IMR-90 (cell line): ENCODE measurements at regions not wholly inside any gene's neighbourhood (a gene's known extent, or its start where the extent isn't known, plus 50 kb on each side); places are given as distances from the start of the nearest gene placed in this dataset.

Experiments
- ATAC-seq: fragments of 200-7000 bp; cut with Tn5 transposase; 2 replicates; pipeline ENCODE4 v1.9.1; 2020; ENCODE audit warnings: low read depth, mild to moderate bottlenecking, moderate library complexity
- BruUV-seq: library from RNA; stranded (reverse); fragments of 400-500 nt; replicated peaks from 2 replicates; lab custom pipeline; 2021; lab: Mats Ljungman, UMichigan
- CTCF ChIA-PET: fragments of 300-600 bp; formaldehyde crosslinking; extraction: SDS; loops from one replicate; lab custom pipeline; 2021; ENCODE audit warnings: antibody characterized with exemption; lab: Yijun Ruan, JAX
- POLR2A ChIA-PET: fragments of 300-600 bp; sonication (Branson Sonifier 250); formaldehyde crosslinking; loops from one replicate; lab custom pipeline; 2022; ENCODE audit warnings: antibody characterized with exemption; ENCODE audit not compliant: unreplicated experiment; lab: Charles Lee
- DNase-seq: peaks from one replicate; pipeline ENCODE4 v3.0.0; 2013
- H2AFZ ChIP-seq: replicated peaks from 2 replicates; pipeline ENCODE3; 2013; ENCODE audit warnings: low read length, mild to moderate bottlenecking; ENCODE audit not compliant: poor library complexity
- H2AK5ac ChIP-seq: 2 replicates; pipeline ENCODE4 v1.6.1; 2013; ENCODE audit warnings: low read depth, low read length, inconsistent platforms
- H2AK9ac ChIP-seq: replicated peaks from 2 replicates; pipeline ENCODE3; 2013; ENCODE audit warnings: mild to moderate bottlenecking, low read depth, low read length, moderate library complexity; ENCODE audit not compliant: poor library complexity
- H2BK120ac ChIP-seq: 2 replicates; pipeline ENCODE4 v1.6.1; 2013; ENCODE audit warnings: low read depth, low read length, inconsistent platforms
- H2BK15ac ChIP-seq: 3 replicates; pipeline ENCODE4 v1.6.1; 2013; ENCODE audit warnings: low read depth, low read length, inconsistent platforms
- H2BK20ac ChIP-seq: 2 replicates; pipeline ENCODE4 v1.6.1; 2013; ENCODE audit warnings: low read depth, mild to moderate bottlenecking, inconsistent platforms, low read length, moderate library complexity
- H2BK5ac ChIP-seq: 2 replicates; pipeline ENCODE4 v1.6.1; 2013; ENCODE audit warnings: mild to moderate bottlenecking, low read depth, low read length, inconsistent platforms; ENCODE audit not compliant: poor library complexity, severe bottlenecking
- H3K14ac ChIP-seq: replicated peaks from 2 replicates; pipeline ENCODE4 v1.6.1; 2013; ENCODE audit warnings: low read depth, low read length, inconsistent platforms
- H3K18ac ChIP-seq: 2 replicates; pipeline ENCODE4 v1.6.1; 2013; ENCODE audit warnings: low read depth, low read length, control low read depth
- H3K23ac ChIP-seq: 2 replicates; pipeline ENCODE4 v1.6.1; 2013; ENCODE audit warnings: low read depth, low read length, inconsistent platforms
- H3K27ac ChIP-seq: 2 replicates; pipeline ENCODE4 v1.5.1; 2013; ENCODE audit warnings: mild to moderate bottlenecking, control low read depth, low read length; ENCODE audit not compliant: insufficient read depth
- H3K27me3 ChIP-seq: 2 replicates; pipeline ENCODE4 v1.6.1; 2013; ENCODE audit warnings: low read length; ENCODE audit not compliant: control insufficient read depth, insufficient read depth
- H3K36me3 ChIP-seq: 2 replicates; pipeline ENCODE4 v1.6.1; 2013; ENCODE audit warnings: low read length, mixed read lengths; ENCODE audit not compliant: control insufficient read depth, insufficient read depth
- H3K4ac ChIP-seq: 2 replicates; pipeline ENCODE4 v1.6.1; 2013; ENCODE audit warnings: low read depth, low read length, inconsistent platforms
- H3K4me1 ChIP-seq: 2 replicates; pipeline ENCODE4 v1.6.1; 2013; ENCODE audit warnings: low read length, mixed read lengths; ENCODE audit not compliant: control insufficient read depth, insufficient read depth
- H3K4me2 ChIP-seq: 2 replicates; pipeline ENCODE4 v1.6.1; 2013; ENCODE audit warnings: low read depth, mild to moderate bottlenecking, control low read depth, low read length, moderate library complexity
- H3K4me3 ChIP-seq: 2 replicates; pipeline ENCODE4 v1.5.1; 2013; ENCODE audit warnings: low read depth, mild to moderate bottlenecking, control low read depth, low read length, moderate library complexity; ENCODE audit not compliant: insufficient read depth
- H3K56ac ChIP-seq: 2 replicates; pipeline ENCODE4 v1.6.1; 2013; ENCODE audit warnings: low read length, inconsistent platforms; ENCODE audit not compliant: insufficient read depth; ENCODE audit errors: extremely low read depth
- H3K79me1 ChIP-seq, 2 experiments: 2 replicates each; pipeline ENCODE4 v1.6.1; 2013; ENCODE audit warnings: low read length in 2 of 2, inconsistent platforms in 1 of 2, low read depth in 1 of 2
- H3K9ac ChIP-seq: 2 replicates; pipeline ENCODE4 v1.6.1; 2013; ENCODE audit warnings: low read depth, low read length, control low read depth
- H3K9me1 ChIP-seq: 2 replicates; pipeline ENCODE4 v1.6.1; 2013; ENCODE audit warnings: low read length, inconsistent platforms; ENCODE audit not compliant: insufficient read depth
- H3K9me3 ChIP-seq: 2 replicates; pipeline ENCODE4 v1.6.1; 2013; ENCODE audit warnings: low read length; ENCODE audit not compliant: control insufficient read depth, insufficient read depth
- H4K20me1 ChIP-seq: 2 replicates; pipeline ENCODE4 v1.6.1; 2013; ENCODE audit warnings: low read length, inconsistent platforms; ENCODE audit not compliant: insufficient read depth
- H4K5ac ChIP-seq: 2 replicates; pipeline ENCODE4 v1.6.1; 2013; ENCODE audit warnings: mild to moderate bottlenecking, low read depth, low read length, control low read depth
- H4K8ac ChIP-seq, 2 experiments: 2 replicates each; pipeline ENCODE4 v1.6.1; 2013; ENCODE audit warnings: low read depth in 2 of 2, low read length in 2 of 2, control low read depth in 1 of 2, inconsistent platforms in 1 of 2
- H4K91ac ChIP-seq: 2 replicates; pipeline ENCODE4 v1.6.1; 2013; ENCODE audit warnings: low read depth, low read length, inconsistent platforms; ENCODE audit not compliant: insufficient read depth
- CEBPB ChIP-seq: IDR thresholded peaks from 2 replicates; pipeline ENCODE4 v1.6.1; 2012; ENCODE audit warnings: low read depth, low read length, improper control_type of control experiment
- CHD1 ChIP-seq: IDR thresholded peaks from 2 replicates; pipeline ENCODE4 v1.6.1; 2012; ENCODE audit warnings: low read depth, low read length, improper control_type of control experiment
- CTCF ChIP-seq: conservative IDR thresholded peaks from 2 replicates; pipeline ENCODE4 v1.5.1; 2012; ENCODE audit warnings: mild to moderate bottlenecking, low read depth, low read length, improper control_type of control experiment
- RCOR1 ChIP-seq: IDR thresholded peaks from 2 replicates; pipeline ENCODE4 v1.6.1; 2012; ENCODE audit warnings: mild to moderate bottlenecking, low read length, improper control_type of control experiment; ENCODE audit not compliant: insufficient replicate concordance
- SMC3 ChIP-seq: fragments of 150-350 bp; IDR thresholded peaks from 2 replicates; pipeline ENCODE4 v1.6.1; 2016; ENCODE audit warnings: low read depth, mild to moderate bottlenecking, antibody characterized with exemption, low read length, moderate library complexity
- WGBS, 2 experiments: methylation state at CpG; one replicate each; pipeline versions ENCODE4 v1.1.5 to v1.1.7; 2013; ENCODE audit warnings: missing lambda C conversion rate in 2 of 2; ENCODE audit not compliant: insufficient read length in 1 of 2; ENCODE audit errors: extremely low coverage in 2 of 2; 5-methylcytosine and 5-hydroxymethylcytosine counted together
- dilution Hi-C: fragments of 300-500 bp; cut with HindIII; formaldehyde crosslinking; loops from one replicate; pipeline ENCODE4 v1.14.3; 2018; ENCODE audit warnings: low sequenced_read_pairs; ENCODE audit not compliant: unreplicated experiment
- in situ Hi-C: fragments of 300-500 bp; cut with MboI; formaldehyde crosslinking; loops from 3 replicates; pipeline ENCODE4 v1.14.3; 2019; ENCODE audit warnings: low sequenced_read_pairs, inconsistent platforms, mixed read lengths
- intact Hi-C: fragments of 100-400 bp; cut with micrococcal nuclease; formaldehyde crosslinking; loops from 2 replicates; pipeline ENCODE4 v1.10.0; 2022

GRCh38 chr18:78822171-78822948 is 157.3 kb upstream of the SALL3 start:
- H2AK5ac ChIP-seq = no peak overlapping the region
- no peak overlapping the region for H3K27ac ChIP-seq
- no peaks in the 10 kb centered on the region for H3K36me3 ChIP-seq
- H3K4me3 ChIP-seq = no peak overlapping the region
- H2BK120ac ChIP-seq = no peak overlapping the region
- H3K14ac ChIP-seq = no peak overlapping the region
- H2BK5ac ChIP-seq = no peak overlapping the region
- no peak overlapping the region for H2BK15ac ChIP-seq
- in situ Hi-C loops (no loop called here), intact Hi-C loops (no loop called here), dilution Hi-C loops (no loop called here)
- H3K27me3 ChIP-seq = no peaks in the 10 kb centered on the region
- WGBS, 2 experiments = 60% methylated on average over 11 of the region's 27 CpGs; no CpG with 5 or more reads in 1 of the 2 experiments
- no peaks in the 10 kb centered on the region for H3K4me1 ChIP-seq
- H2BK20ac ChIP-seq = no peak overlapping the region
- no peak overlapping the region for H3K4me2 ChIP-seq
- no peak overlapping the region for H4K5ac ChIP-seq
- H3K9me1 ChIP-seq = no peaks in the 10 kb centered on the region
- ATAC-seq = no peak
- no peaks in the 10 kb centered on the region for H3K79me1 ChIP-seq
- H4K8ac ChIP-seq = no peak overlapping the region
- peaks cover 60% of the 10 kb centered on the region for H3K9me3 ChIP-seq
- H2AFZ ChIP-seq = no peak overlapping the region
- no TSS peak for BruUV-seq
- H3K9ac ChIP-seq = no peak overlapping the region
- ChIA-PET CTCF (no interaction called here), POLR2A (no interaction called here)
- H3K18ac ChIP-seq = no peak overlapping the region
- H3K23ac ChIP-seq = no peak overlapping the region
- H2AK9ac ChIP-seq = peak overlapping the region; percentile 55
- no peak overlapping the region for H3K56ac ChIP-seq
- DNase-seq = no peak
- H3K4ac ChIP-seq = no peak overlapping the region
- no peak overlapping the region for H4K91ac ChIP-seq
- H4K20me1 ChIP-seq = no peaks in the 10 kb centered on the region
- TF ChIP-seq CEBPB (no peak), SMC3 (no peak), CHD1 (no peak), RCOR1 (no peak), CTCF (no peak)
